Mesendoderm (in vitro differentiated cells): ENCODE measurements at regions not wholly inside any gene's neighbourhood (a gene's known extent, or its start where the extent isn't known, plus 50 kb on each side); places are given as distances from the start of the nearest gene placed in this dataset.
A peak's percentile ranks its signal among the peaks of the same experiment; 100 is the strongest.

Experiments
- DNase-seq: peaks from one replicate; pipeline ENCODE4 v3.0.0; 2013
- H2AK5ac ChIP-seq: 2 replicates; pipeline ENCODE4 v1.6.1; 2013; ENCODE audit warnings: low read length, inconsistent platforms
- H2BK120ac ChIP-seq: 2 replicates; pipeline ENCODE4 v1.6.1; 2013; ENCODE audit warnings: low read depth, mild to moderate bottlenecking, low read length, moderate library complexity, mixed read lengths
- H2BK15ac ChIP-seq: replicated peaks from 2 replicates; pipeline ENCODE4 v1.6.1; 2013; ENCODE audit warnings: low read depth, mild to moderate bottlenecking, moderate library complexity
- H2BK5ac ChIP-seq: 2 replicates; pipeline ENCODE4 v1.6.1; 2013; ENCODE audit warnings: low read length, inconsistent platforms
- H3K18ac ChIP-seq: 2 replicates; pipeline ENCODE4 v1.6.1; 2013; ENCODE audit warnings: mild to moderate bottlenecking, low read length, mixed read lengths
- H3K23ac ChIP-seq: one replicate; pipeline ENCODE4 v1.6.1; 2013; ENCODE audit warnings: low read length
- H3K27ac ChIP-seq: 2 replicates; pipeline ENCODE4 v1.5.1; 2013; ENCODE audit warnings: low read depth, mild to moderate bottlenecking, inconsistent platforms, low read length, moderate library complexity
- H3K27me3 ChIP-seq: 2 replicates; pipeline ENCODE4 v1.6.1; 2013; ENCODE audit warnings: low read length, control low read depth, mild to moderate bottlenecking, inconsistent platforms; ENCODE audit not compliant: insufficient read depth, poor library complexity
- H3K36me3 ChIP-seq: 2 replicates; pipeline ENCODE4 v1.6.1; 2013; ENCODE audit warnings: low read length, inconsistent platforms; ENCODE audit not compliant: control insufficient read depth, insufficient read depth
- H3K4ac ChIP-seq: one replicate; pipeline ENCODE4 v1.6.1; 2013; ENCODE audit warnings: low read depth, mild to moderate bottlenecking, low read length, moderate library complexity
- H3K4me1 ChIP-seq: 2 replicates; pipeline ENCODE4 v1.6.1; 2013; ENCODE audit warnings: low read depth, low read length, inconsistent platforms; ENCODE audit not compliant: control insufficient read depth
- H3K4me2 ChIP-seq: 2 replicates; pipeline ENCODE4 v1.6.1; 2013; ENCODE audit warnings: low read length
- H3K4me3 ChIP-seq: 2 replicates; pipeline ENCODE4 v1.5.1; 2013; ENCODE audit warnings: mild to moderate bottlenecking, low read length
- H3K56ac ChIP-seq: one replicate; pipeline ENCODE4 v1.6.1; 2013; ENCODE audit warnings: low read length
- H3K79me1 ChIP-seq: 2 replicates; pipeline ENCODE4 v1.6.1; 2013; ENCODE audit warnings: low read length, inconsistent platforms
- H3K79me2 ChIP-seq: 2 replicates; pipeline ENCODE4 v1.6.1; 2013; ENCODE audit warnings: mild to moderate bottlenecking, low read length; ENCODE audit not compliant: control insufficient read depth, insufficient read depth
- H3K9ac ChIP-seq: 2 replicates; pipeline ENCODE4 v1.6.1; 2013; ENCODE audit warnings: low read length, inconsistent platforms
- H4K5ac ChIP-seq: one replicate; pipeline ENCODE4 v1.6.1; 2013; ENCODE audit warnings: low read length
- H4K8ac ChIP-seq: one replicate; pipeline ENCODE4 v1.6.1; 2013; ENCODE audit warnings: low read depth, mild to moderate bottlenecking, control low read depth, low read length, moderate library complexity
- WGBS: extraction: QIAGEN DNeasy Blood & Tissue Kit; methylation state at CpG from one replicate; pipeline ENCODE4 v1.1.7; 2013; ENCODE audit warnings: low lambda C conversion rate, missing lambda C conversion rate; ENCODE audit not compliant: insufficient coverage; ENCODE audit errors: extremely low coverage; 5-methylcytosine and 5-hydroxymethylcytosine counted together

GRCh38 chr5:23234197-23234596, 273.2 kb upstream of the PRDM9 start:
- Histone ChIP-seq H3K4me2 (no peak overlapping the region), H2BK5ac (no peak overlapping the region), H3K4me1 (no peaks in the 10 kb centered on the region), H3K4ac (no peak overlapping the region), H2BK120ac (no peak overlapping the region), H3K79me2 (no peaks in the 10 kb centered on the region), H3K23ac (no peak overlapping the region), H3K27ac (no peak overlapping the region), H3K56ac (no peak overlapping the region), H4K5ac (no peak overlapping the region), H3K27me3 (no peaks in the 10 kb centered on the region), H3K18ac (no peak overlapping the region), H2AK5ac (no peak overlapping the region), H3K36me3 (no peaks in the 10 kb centered on the region), H2BK15ac (no peak overlapping the region), H3K4me3 (no peak overlapping the region), H4K8ac (no peak overlapping the region), H3K79me1 (no peaks in the 10 kb centered on the region), H3K9ac (no peak overlapping the region)
- DNase-seq = peak; percentile 22
- WGBS = no CpG with 5 or more reads among the region's 4 CpGs

GRCh38 chr5:23223846-23224245, 283.6 kb upstream of the PRDM9 start:
- Histone ChIP-seq H3K79me1 (no peaks in the 10 kb centered on the region), H2BK15ac (no peak overlapping the region), H3K4me3 (no peak overlapping the region), H2AK5ac (no peak overlapping the region), H3K27me3 (no peaks in the 10 kb centered on the region), H2BK5ac (no peak overlapping the region), H4K8ac (no peak overlapping the region), H3K4me1 (no peaks in the 10 kb centered on the region), H4K5ac (no peak overlapping the region), H3K18ac (no peak overlapping the region), H3K9ac (no peak overlapping the region), H2BK120ac (no peak overlapping the region), H3K23ac (no peak overlapping the region), H3K27ac (no peak overlapping the region), H3K4ac (no peak overlapping the region), H3K56ac (no peak overlapping the region), H3K4me2 (no peak overlapping the region), H3K36me3 (no peaks in the 10 kb centered on the region), H3K79me2 (no peaks in the 10 kb centered on the region)
- no peak for DNase-seq

GRCh38 chr5:23221831-23222230, 285.6 kb upstream of the PRDM9 start:
- Histone ChIP-seq H4K8ac (no peak overlapping the region), H3K4me3 (no peak overlapping the region), H3K27ac (no peak overlapping the region), H3K9ac (no peak overlapping the region), H2BK15ac (no peak overlapping the region), H3K4ac (no peak overlapping the region), H3K18ac (no peak overlapping the region), H2AK5ac (no peak overlapping the region), H3K27me3 (no peaks in the 10 kb centered on the region), H3K79me2 (no peaks in the 10 kb centered on the region), H3K36me3 (no peaks in the 10 kb centered on the region), H2BK120ac (no peak overlapping the region), H3K4me2 (no peak overlapping the region), H3K79me1 (no peaks in the 10 kb centered on the region), H3K23ac (no peak overlapping the region), H3K4me1 (no peaks in the 10 kb centered on the region), H4K5ac (no peak overlapping the region), H2BK5ac (no peak overlapping the region), H3K56ac (no peak overlapping the region)
- WGBS = no CpG with 5 or more reads among the region's 3 CpGs
- DNase-seq = no peak

GRCh38 chr5:23217159-23217558, 290.2 kb upstream of the PRDM9 start:
- Histone ChIP-seq H3K56ac (no peak overlapping the region), H3K23ac (no peak overlapping the region)

GRCh38 chr5:23216345-23216744, 291.1 kb upstream of the PRDM9 start:
- Histone ChIP-seq H3K4ac (no peak overlapping the region), H3K23ac (no peak overlapping the region), H3K18ac (no peak overlapping the region), H2BK5ac (no peak overlapping the region), H3K36me3 (no peaks in the 10 kb centered on the region), H3K4me1 (no peaks in the 10 kb centered on the region), H4K5ac (no peak overlapping the region), H3K4me2 (no peak overlapping the region), H3K79me1 (no peaks in the 10 kb centered on the region), H3K27ac (no peak overlapping the region), H4K8ac (no peak overlapping the region), H3K4me3 (no peak overlapping the region), H2AK5ac (no peak overlapping the region), H3K9ac (no peak overlapping the region), H3K56ac (no peak overlapping the region), H2BK15ac (no peak overlapping the region), H3K27me3 (no peaks in the 10 kb centered on the region), H3K79me2 (no peaks in the 10 kb centered on the region), H2BK120ac (no peak overlapping the region)
- WGBS = no CpG with 5 or more reads among the region's 5 CpGs
- no peak for DNase-seq

More at GRCh38 chr5:23217159-23217558, 290.2 kb upstream of the PRDM9 start:
- H2AK5ac ChIP-seq = no peak overlapping the region
- no peaks in the 10 kb centered on the region for H3K79me2 ChIP-seq
- no peak overlapping the region for H2BK120ac ChIP-seq
- no peak overlapping the region for H3K18ac ChIP-seq
- H3K4me1 ChIP-seq = no peaks in the 10 kb centered on the region
- no peak overlapping the region for H3K4me2 ChIP-seq
- no peak overlapping the region for H3K27ac ChIP-seq
- no peaks in the 10 kb centered on the region for H3K36me3 ChIP-seq
- no peak overlapping the region for H4K5ac ChIP-seq
- no peaks in the 10 kb centered on the region for H3K79me1 ChIP-seq
- DNase-seq = no peak
- no peak overlapping the region for H4K8ac ChIP-seq
- no peaks in the 10 kb centered on the region for H3K27me3 ChIP-seq
- H3K4me3 ChIP-seq = no peak overlapping the region
- no peak overlapping the region for H3K4ac ChIP-seq
- no peak overlapping the region for H3K9ac ChIP-seq
- WGBS = no CpG with 5 or more reads among the region's 1 CpG
- no peak overlapping the region for H2BK5ac ChIP-seq
- H2BK15ac ChIP-seq = no peak overlapping the region

GRCh38 chr5:23208959-23209431, 298.4 kb upstream of the PRDM9 start:
- no peaks in the 10 kb centered on the region for H3K79me1 ChIP-seq
- no peak overlapping the region for H3K18ac ChIP-seq
- H3K4me1 ChIP-seq = no peaks in the 10 kb centered on the region
- no peaks in the 10 kb centered on the region for H3K79me2 ChIP-seq
- no CpG with 5 or more reads among the region's 1 CpG for WGBS
- H3K4me3 ChIP-seq = no peak overlapping the region
- no peak overlapping the region for H3K4ac ChIP-seq
- H3K27me3 ChIP-seq = no peaks in the 10 kb centered on the region
- no peak overlapping the region for H3K56ac ChIP-seq
- peak; percentile 89 for DNase-seq
- no peak overlapping the region for H2BK15ac ChIP-seq
- no peak overlapping the region for H3K27ac ChIP-seq
- H2AK5ac ChIP-seq = no peak overlapping the region
- H4K5ac ChIP-seq = no peak overlapping the region
- no peak overlapping the region for H3K23ac ChIP-seq
- no peak overlapping the region for H4K8ac ChIP-seq
- no peak overlapping the region for H2BK120ac ChIP-seq
- H3K4me2 ChIP-seq = no peak overlapping the region
- no peaks in the 10 kb centered on the region for H3K36me3 ChIP-seq
- no peak overlapping the region for H3K9ac ChIP-seq
- no peak overlapping the region for H2BK5ac ChIP-seq
